ENCODE measurements at regions not wholly inside any gene's neighbourhood (a gene's known extent, or its start where the extent isn't known, plus 50 kb on each side); places are given as distances from the start of the nearest gene placed in this dataset.

- no peak for DNase-seq
Observed at GRCh38 chr2:239499726-239500573, 99.1 kb upstream of the HDAC4 start.

- no peak for DNase-seq
Observed at GRCh38 chr2:239498981-239499634, 98.3 kb upstream of the HDAC4 start.

- no peak for DNase-seq
Observed at GRCh38 chr2:239498576-239498975, 97.8 kb upstream of the HDAC4 start.

- no peak for DNase-seq
Observed at GRCh38 chr2:239496700-239497099, 95.9 kb upstream of the HDAC4 start.

GRCh38 chr2:239495791-239496233 lies 95.0 kb upstream of the HDAC4 start:
- no peak for DNase-seq

- DNase-seq, result no peak
Observed at GRCh38 chr2:239495175-239495574, 94.4 kb upstream of the HDAC4 start.

- DNase-seq, result no peak
Observed at GRCh38 chr2:239494578-239494977, 93.8 kb upstream of the HDAC4 start.

GRCh38 chr2:239489481-239489880 lies 88.7 kb upstream of the HDAC4 start:
- no peak for DNase-seq

- no peak for DNase-seq
Observed at GRCh38 chr2:239488125-239488524, 87.3 kb upstream of the HDAC4 start.

- DNase-seq, result no peak
Observed at GRCh38 chr2:239487272-239487671, 86.5 kb upstream of the HDAC4 start.

GRCh38 chr2:239485622-239486021 lies 84.8 kb upstream of the HDAC4 start:
- no peak for DNase-seq

- no peak for DNase-seq
Observed at GRCh38 chr2:239484571-239485355, 83.9 kb upstream of the HDAC4 start.

- DNase-seq, result no peak
Observed at GRCh38 chr2:239482778-239483712, 82.2 kb upstream of the HDAC4 start.

GRCh38 chr2:239479471-239479870 lies 78.7 kb upstream of the HDAC4 start:
- no peak for DNase-seq

- DNase-seq, result no peak
Observed at GRCh38 chr2:239477591-239477990, 76.8 kb upstream of the HDAC4 start.

- no peak for DNase-seq
Observed at GRCh38 chr2:239476757-239477585, 76.2 kb upstream of the HDAC4 start.

GRCh38 chr2:239476029-239476756 lies 75.4 kb upstream of the HDAC4 start:
- DNase-seq, result no peak

GRCh38 chr2:239475161-239476028 lies 74.6 kb upstream of the HDAC4 start:
- no peak for DNase-seq

GRCh38 chr2:239473211-239473805 lies 72.5 kb upstream of the HDAC4 start:
- DNase-seq, result no peak

Measured in AML-193 (cell line).